Ramos (cell line): ENCODE measurements at regions not wholly inside any gene's neighbourhood (a gene's known extent, or its start where the extent isn't known, plus 50 kb on each side); places are given as distances from the start of the nearest gene placed in this dataset.
"Not testable (repeated sequence)": the region's sequence is repeated elsewhere in the genome, so short reads cannot be mapped to it uniquely, and the experiment has no call there.

Experiments
- in situ Hi-C: fragments of 300-500 bp; cut with MboI; formaldehyde crosslinking; loops from one replicate; pipeline ENCODE4 v1.14.3; 2022; ENCODE audit warnings: low sequenced_read_pairs; ENCODE audit not compliant: unreplicated experiment

DNA sequence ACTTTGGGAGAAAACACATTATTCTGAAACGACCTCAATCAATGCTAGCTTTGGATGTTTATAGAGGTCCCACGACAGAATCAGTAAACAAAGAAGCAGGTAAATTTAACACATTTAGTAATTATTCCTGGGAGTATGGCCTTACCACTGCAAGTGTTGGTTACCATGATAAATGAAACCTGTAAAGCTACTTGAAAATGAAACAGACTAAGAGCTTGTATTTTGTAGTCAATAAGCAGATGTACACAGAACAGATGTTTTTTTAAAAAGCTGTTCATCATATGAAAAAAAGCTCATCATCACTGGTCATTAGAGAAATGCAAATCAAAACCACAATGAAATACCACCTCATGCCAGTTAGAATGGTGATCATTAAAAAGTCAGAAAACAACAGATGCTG, 295.3 kb upstream of the XYLT1 start:
- in situ Hi-C loops: no loop called here

DNA sequence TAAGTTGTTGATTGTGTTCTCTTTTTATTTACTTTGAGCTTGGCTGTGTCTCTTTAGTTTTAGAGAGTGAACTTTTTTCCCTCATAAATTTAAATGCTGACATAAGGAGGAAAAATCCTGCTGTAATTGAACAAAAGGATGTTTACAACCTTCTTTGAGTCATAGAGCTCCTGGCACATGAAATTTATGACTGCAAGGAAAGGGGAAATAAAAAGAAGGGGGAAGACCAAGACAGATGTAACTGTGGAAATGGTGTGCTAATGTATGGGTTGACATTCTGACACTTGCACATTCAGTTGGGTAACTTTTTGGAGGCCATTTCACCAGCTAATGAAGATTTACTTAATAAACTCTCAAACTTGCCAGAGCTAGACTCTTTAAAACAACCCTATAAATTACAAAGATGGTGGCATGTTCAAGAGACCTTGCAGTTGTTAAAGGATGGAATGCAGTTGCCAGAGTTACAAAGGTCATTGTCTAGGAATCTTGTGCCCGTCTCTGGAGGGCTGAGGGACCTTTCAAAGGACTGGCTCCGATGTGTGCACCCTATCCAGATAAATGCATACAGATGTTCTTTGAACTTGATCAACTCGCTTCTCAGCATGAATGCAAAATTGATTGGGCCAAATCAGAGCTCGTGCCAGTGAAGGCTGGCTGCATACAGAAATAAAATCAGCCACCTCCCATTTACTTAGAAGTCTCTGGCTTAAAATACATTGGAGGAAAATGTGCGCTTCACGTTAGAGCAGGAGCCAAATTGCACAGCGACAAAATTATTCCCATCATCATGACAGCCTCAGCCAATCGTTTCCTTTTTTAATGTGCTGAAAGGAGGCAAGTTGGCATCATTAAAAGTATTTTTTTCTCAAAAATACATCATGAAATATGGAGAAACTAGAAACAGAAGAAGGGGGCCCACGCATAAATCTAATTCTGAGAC, 289.0 kb upstream of the XYLT1 start:
- in situ Hi-C loops: no loop called here

DNA sequence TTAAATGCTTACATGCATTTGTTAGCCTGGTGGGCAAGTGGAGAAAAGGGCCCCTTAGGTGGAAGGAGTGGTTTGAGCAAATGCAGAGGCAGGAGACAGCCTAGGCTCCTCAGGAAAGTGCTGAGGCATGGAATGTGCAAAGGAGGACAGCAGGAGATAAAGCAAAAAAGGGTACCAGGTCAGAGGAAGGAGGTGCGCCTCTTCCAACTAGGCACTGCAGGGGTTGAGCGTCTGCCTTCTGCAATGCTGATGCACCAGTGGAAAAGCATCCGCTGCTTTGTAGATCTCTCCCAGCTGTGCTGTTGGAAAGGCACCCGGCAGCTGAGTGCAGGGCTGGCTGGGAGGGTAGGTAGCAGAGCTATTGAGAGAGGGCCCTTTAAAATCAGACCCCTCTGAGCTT, 287.0 kb upstream of the XYLT1 start:
- in situ Hi-C loops: no loop called here

DNA sequence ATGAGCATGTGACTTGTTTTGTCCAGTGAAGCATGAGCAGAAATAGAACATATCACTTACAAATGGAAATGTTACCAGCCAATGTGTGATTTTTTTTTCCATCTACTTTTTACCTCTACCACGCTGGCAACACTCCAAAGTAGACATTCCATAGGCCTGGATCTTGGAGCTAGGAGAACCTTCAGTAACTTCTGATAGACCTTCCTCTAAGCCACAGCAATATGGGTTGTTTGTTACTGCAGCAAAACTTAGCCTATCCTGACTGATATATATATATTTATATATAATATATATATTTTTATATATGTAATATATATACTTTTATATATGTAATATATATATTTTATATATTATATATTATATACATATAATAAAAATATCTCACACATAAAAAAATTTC, 284.4 kb upstream of the XYLT1 start:
- in situ Hi-C loops: no loop called here

DNA sequence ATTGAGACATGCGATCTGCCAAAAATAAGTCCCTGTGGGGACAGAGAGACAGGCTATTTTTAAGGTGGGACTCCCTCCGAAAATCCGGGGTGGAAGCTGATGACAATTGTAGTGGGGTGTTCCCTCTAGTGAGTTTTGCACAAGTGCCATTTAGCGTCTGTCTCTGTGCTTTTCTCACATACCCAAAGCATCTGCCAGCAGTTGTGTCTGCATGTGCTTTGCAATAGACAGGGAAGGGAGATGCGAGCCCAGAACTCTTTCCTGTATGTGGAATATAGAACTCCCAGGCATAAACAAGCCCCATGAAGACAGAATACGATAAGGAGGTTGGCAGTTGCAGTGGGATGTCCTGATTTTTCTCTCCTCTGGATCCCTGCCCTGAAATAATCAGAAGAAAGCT, 282.7 kb upstream of the XYLT1 start:
- in situ Hi-C loops: no loop called here

DNA sequence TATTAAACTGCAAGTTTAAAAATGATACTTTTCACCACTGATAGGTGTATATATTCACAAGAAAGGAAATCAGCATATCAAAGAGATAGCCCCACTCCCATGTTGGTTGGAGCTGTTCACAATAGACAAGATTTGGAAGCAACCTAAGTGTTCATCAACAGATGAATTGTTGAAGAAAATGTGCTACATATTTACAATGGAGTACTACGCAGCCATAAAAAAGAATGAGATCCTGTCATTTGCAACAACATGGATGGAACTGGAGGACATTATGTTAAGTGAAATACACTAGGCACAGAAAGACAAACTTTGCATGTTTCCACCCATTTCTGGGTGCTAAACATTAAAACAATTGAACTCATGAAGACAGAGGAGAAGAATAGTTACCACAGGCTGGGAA, 278.9 kb upstream of the XYLT1 start:
- in situ Hi-C loops: no loop called here

DNA sequence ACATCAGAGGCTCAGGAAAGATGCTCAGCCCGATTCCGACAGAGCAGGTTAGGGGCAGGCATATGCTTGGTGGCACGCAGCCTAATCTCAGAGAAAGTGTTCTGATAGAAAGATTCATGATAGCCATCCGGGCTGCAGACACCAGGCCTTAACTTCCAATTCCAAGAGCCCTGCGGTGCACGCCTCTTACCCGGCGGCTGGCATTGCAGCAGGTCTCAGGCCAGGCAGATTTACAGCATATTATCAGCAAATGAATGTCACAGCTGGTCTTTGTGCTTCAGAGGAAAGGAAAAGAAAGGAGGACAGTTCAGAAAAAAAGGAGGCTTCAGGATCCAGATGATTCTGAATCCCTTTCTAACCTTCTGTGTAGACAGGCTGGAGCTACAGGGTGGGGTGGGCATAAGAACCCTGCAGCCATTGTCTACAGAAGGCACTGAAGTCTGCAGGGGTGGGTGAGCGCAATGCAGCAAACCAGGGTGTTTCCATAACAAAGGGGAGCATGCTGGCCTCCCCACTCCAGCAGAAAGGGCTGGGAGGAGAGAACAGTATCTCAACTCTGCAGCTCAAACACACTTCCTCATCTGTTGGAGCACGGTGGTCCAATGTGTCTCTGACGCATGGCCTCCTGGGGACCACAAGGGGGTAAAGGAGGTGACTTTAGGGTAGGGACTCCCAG, 277.4 kb upstream of the XYLT1 start:
- in situ Hi-C loops: no loop called here

DNA sequence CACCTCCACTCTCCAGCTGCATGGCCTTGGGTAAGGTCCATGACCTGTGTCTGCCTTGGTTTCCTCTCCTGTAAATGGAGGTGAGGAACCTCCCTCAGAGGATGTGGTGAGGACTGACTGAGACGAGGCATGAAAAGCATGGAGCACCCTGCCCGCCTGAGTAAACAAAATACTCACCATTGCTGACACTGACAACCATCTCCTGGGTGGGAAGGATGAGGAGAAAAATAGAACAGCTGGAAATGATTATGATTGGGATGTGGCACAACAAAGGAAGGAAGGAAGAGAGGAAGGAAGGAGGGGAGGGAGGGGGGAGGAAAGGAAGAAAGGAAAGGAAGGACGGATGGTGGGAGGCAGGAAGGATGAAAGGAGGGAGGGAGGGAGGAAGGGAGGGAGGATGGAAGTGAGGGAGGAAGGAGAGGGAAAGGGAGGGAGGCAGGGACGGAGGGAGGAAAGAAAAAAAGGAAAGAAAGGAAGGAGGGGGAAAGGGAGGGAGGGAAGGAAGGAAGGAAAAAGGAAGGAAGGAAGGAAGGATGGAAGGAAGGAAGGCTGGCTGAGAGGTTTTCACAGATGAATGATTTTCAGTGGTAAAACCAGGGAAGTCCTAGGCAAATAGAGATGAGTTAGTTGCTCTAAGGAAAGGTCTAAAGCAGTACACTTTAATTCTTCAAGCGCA, 276.5 kb upstream of the XYLT1 start:
- in situ Hi-C loops: no loop called here

DNA sequence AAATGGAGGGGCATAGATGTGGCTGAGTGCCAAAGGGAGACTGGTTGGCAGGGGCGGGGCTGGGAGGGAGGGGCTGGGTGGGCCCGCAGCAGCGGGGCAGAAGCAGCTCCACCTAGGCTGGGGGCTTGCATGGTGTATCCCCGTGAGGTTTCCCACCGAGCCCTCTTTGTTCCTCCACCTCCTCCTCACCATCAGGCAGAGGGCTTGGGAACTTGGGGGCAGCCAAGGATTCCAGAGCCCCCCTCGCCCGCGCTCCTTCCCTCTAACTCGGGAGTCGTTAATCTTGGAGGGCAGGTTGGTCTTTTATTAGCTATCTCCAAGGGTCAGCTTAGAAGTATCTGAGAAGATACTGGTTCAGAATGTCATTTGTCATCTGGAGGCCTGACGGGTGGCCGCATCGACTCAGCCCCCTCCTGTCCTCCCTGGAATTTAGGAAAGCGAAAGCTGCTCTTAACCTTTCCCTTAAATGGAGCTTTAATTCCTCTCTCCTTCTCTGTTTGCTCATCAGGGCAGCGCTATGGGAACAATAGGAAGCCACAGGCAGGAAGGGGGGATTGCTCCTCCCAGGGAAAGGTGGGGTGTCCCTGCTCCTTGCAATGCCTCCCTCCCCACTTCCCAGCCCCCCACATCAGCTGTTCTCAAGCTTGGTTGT, 274.3 kb upstream of the XYLT1 start:
- in situ Hi-C loops: no loop called here

DNA sequence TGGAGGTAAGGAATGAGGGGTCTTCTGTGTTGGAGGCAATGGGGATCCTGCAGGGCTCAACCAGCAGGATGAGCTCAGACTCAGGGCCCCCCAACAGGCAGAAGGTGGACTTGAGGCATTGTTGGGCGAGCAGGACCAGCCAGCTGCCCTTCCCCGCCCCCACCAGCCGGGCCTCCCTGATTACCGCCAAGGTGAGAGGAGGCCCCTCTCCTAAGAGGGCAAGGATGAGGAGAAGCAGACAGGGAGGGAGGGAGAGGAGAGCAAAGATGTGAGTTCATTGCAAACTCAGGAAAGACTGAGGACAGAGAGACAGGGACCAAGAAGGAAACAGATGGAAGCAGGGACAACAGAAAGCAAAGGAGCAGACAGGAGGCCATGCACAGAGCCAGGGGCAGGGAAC, 272.8 kb upstream of the XYLT1 start:
- in situ Hi-C loops: no loop called here

DNA sequence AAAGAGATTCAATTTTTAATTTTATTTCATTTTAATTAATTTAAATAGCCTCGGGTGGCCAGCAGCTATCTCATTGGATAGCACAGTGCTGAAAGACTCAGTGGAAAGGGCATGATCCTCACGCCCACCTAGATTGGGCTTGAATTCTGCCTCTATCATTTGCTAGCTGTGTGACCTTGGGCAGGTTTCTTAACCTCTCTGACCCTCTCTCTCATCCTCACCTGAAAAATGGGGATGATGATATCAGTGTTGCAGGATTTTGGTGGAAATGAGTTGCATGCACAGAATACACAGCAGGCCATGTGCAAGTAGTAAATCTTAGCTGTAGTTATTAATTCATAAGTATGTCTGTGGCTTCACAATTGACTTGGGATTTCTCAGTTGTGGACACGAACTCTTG, 272.4 kb upstream of the XYLT1 start:
- in situ Hi-C loops: no loop called here

DNA sequence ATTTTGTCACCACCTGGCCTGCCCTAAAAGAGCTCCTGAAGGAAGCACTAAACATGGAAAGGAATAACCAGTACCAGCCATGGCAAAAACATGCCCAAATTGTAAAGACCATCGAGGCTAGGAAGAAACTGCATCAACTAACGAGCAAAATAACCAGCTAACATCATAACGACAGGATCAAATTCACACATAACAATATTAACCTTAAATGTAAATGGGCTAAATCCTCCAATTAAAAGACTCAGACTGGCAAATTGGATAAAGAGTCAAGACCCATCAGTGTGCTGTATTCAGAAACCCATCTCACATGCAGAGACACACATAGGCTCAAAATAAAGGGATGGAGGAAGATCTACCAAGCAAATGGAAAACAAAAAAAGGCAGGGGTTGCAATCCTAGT, 264.3 kb upstream of the XYLT1 start:
- in situ Hi-C loops: not testable (repeated sequence)

DNA sequence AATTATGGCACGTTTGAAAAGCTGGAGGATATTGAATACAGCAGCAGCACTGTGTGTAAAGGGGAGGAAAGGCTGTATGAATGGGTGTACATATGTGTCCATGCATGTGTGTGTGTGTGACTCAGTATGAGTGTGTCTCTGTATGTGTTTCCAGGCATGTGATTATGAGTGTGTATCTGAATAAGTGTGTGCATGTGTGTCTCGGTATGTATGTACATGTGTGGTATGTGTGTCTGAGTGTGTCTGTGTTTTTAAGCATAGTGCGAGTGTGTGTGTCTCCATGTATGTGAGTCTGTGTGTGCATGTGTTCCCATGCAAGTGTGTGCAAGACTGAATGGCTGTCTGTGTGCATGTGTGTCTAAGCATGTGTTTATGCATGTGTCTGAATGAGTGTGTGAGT, 259.1 kb upstream of the XYLT1 start:
- in situ Hi-C loops: no loop called here

DNA sequence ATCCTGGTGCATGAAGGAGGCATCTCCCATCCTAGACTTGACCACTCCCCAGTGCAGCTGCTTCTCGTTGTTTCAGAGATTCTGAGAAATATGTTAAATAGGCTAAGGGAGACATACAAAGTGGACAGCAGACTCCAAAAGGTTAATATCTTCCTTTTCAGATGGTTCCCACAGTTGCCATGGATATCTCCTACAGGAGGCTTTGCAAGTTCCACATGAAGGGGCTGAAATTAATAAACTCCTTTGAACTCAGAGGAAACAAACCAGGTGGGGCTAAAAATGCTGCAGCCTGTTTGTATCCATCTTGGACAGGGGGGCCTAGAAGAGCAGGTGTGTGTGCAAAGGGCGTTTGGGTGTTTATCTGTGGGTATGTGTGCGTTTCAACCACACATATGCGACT, 257.4 kb upstream of the XYLT1 start:
- in situ Hi-C loops: no loop called here

DNA sequence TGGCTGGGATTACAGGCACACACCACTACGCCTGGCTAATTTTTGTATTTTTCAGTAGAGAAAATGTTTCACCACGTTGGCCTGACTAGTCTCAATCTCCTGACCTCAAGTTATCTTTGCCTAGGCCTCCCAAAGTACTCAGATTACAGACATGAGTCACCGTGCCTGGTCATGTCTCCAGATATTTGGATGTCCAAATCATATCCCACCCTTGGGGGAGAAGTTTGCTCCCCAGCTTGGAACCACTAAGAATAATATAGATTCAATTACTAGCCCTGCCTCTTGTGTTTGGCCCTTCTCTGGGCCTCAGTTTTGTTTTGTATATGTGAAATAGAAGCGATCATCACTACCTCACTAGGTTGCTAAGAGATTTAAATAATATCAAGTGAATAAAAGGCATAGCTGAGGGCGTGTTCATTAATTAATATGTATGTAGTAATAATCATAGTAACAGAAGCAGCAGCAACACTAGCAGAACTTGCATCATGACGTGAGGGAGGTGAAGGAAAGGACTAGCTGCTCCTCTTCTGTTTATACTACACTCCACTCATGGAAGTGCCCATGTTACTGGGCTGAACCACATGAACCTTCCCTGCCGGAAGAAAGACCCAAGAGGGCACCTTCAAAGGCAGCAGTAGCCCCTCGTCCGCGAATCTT, 253.6 kb upstream of the XYLT1 start:
- in situ Hi-C loops: no loop called here

DNA sequence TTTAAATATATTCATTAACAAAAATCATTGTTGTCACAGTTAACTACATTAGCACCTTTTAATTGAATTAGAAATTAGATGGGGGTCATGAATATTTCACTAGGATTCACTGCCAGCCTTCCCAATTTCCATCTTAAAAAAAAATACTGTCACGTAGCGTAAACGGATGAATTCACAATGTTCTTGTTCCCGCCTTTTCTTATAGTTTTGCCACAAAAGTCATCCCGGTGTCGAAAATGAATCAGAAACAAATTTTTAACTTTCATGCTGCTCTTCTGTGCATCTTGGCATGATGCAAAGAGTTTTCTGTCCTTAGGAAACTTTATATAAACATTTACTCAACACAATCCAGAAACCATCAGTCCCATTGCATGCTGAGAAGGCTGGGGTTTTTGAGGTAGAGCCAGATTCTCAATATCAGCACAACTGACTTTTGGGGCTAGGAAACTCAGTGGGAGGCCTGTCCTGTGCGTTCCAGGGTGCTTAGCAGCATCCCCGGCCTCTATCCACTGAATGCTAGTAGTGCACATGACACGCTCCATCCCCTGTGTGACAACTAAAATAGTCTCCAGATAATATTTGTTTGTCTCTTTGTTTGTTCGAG, 252.9 kb upstream of the XYLT1 start:
- in situ Hi-C loops: no loop called here

DNA sequence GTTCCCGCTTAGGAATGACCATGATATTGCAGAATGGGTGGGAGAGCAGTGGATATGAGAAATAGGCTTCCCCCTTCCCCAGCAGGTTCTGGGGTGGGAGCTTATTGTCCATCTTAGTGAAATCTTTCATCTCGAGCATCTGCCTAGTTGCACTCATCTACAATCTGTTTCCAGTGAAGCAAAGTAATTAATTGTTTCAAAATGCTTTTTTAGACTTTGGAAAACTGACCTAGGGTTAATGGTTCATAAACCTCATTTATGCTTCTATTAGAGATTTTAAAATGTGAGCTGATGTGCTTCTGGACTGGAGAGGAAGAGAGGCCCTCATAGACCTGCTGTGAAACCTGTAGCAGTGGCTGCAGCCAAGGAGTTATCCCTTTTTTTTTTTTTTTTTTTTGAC, 247.7 kb upstream of the XYLT1 start:
- in situ Hi-C loops: no loop called here

DNA sequence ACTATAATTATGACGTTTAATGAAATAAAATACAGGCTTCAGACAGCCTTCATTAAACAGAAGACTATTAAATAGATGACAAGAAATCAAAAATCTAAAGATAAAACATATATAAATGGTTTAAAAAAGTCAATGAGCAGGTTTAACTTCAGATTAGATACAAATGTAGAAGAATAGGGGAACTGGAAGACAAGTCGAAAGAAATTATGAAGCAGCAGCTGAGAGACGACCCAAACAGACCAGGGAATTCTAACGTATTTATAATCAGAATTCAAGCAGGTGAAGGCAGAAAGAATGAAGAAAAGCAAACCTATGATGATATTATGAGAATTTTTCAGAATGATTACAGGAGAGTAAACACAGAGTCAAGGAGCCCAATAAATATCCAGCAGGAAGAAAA, 235.1 kb upstream of the XYLT1 start:
- in situ Hi-C loops: no loop called here

DNA sequence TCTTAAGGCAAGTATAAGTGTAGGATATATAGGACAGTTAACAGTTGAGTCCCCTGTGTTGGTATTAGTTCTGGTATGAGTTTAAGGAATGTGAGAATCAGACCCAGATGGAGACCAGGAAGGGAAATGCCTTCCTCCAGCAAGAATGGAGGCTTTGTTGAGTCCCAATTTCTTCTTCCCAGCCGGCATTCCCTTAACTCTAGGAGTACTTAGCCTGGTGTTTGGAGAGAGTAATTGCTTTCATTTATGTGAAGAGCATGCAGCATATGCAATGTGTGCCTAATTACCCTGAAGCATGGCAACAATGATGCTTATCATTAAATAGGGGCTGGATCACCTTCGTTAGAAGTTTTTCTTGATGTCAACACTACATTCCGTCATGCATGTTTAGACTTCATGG, 225.9 kb upstream of the XYLT1 start:
- in situ Hi-C loops: no loop called here

DNA sequence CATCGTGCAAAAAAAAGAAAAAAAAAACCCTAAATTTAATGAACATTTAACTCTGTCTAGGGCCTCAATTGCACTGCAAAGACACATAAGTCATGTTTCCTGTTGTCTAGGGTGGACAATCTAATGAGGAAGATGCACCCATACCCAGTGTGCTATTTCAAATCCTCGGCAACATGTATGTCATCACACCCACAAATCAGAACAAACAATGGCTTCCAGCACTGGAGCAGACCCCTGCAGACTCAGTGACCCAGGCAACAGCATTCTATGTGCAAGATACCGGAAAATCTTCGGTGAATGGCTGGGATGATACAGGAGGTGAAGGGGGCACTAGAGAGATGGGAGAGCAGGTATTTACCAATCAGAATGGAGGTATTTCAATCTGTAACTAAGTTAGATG, 221.7 kb upstream of the XYLT1 start:
- in situ Hi-C loops: no loop called here
